GM19455 (cell line): ENCODE measurements at regions not wholly inside any gene's neighbourhood (a gene's known extent, or its start where the extent isn't known, plus 50 kb on each side); places are given as distances from the start of the nearest gene placed in this dataset.
"Not testable (repeated sequence)": the region's sequence is repeated elsewhere in the genome, so short reads cannot be mapped to it uniquely, and the experiment has no call there.

Source experiments
- ATAC-seq: cut with Tn5 transposase; IDR thresholded peaks from one replicate; pipeline ENCODE4 v1.9.1; 2021; ENCODE audit not compliant: unreplicated experiment

DNA sequence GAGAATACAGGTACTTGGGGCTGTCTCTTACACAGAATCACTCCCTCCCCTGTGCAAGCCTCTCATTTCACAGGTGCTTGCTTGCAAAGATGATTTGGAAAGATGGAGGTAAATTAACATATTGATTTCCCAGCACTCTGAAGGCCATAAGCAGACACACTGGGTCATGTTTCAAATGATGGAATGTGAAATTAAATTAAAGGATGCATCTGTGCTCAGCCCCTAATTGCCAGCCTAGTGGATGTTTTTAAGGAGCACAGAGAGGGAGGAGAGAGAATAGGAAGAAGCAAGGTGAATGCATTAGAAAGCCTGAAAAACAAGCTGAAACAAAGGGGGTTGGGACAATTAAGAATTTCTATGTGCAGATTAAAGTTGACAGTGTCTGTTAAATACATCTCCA is 96.1 kb upstream of the GRIP1 start:
- ATAC-seq: no peak

DNA sequence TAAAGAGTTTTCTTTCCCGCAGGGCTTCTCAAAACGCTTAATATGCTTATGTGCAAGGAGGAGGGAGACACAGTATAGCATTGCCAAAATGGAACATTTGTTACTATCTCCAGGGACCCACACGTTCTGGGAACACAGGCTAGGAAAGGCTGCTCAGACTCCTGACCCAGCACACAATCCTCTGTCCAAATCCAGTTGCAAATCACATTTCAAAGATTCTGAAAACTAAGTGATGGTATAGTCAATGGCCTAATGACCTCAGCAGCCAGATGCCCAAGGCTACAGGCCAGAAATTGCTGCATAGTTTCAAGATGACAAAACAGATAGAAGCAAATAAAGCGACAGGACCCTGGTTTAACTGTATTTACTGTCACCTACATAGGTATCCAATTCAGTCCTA is 97.0 kb upstream of the GRIP1 start:
- no peak for ATAC-seq

DNA sequence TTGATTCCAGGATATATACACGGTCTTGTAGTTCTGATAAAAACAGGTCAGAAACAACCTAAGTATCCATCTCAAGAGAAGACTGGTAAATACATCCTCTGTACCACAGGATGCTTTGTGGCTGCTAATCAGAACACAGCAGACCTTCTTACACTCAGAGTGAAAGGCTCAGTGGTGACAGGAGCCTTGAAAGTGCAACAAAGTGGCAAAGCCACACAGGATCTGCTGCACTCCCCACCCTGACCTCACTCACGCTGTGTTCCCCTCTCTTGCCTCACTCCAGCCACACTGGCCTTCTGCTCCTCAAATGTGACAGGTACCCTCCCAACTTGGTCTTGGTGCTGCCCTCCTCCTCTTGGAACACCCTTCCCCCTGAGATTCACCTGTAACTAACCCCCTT is 98.1 kb upstream of the GRIP1 start:
- peak; percentile 82 for ATAC-seq

DNA sequence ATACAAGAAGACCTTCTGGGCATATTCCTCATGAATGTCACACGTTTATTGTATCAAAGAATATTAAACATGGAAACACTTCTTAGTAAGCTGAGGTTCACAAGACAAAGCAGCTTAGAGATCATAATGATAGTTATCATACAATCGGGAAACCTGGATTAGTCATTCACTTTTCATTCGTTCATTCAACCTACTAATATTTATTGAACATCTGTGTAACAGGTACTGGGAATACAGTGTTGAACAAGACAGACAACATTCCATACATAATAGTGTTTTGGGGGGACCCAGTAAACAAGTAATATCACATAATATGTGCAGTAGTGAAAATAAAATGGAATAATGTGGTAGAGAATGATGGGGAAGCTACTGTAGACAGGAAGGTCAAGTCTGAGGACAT is 100.6 kb upstream of the GRIP1 start:
- no peak for ATAC-seq

DNA sequence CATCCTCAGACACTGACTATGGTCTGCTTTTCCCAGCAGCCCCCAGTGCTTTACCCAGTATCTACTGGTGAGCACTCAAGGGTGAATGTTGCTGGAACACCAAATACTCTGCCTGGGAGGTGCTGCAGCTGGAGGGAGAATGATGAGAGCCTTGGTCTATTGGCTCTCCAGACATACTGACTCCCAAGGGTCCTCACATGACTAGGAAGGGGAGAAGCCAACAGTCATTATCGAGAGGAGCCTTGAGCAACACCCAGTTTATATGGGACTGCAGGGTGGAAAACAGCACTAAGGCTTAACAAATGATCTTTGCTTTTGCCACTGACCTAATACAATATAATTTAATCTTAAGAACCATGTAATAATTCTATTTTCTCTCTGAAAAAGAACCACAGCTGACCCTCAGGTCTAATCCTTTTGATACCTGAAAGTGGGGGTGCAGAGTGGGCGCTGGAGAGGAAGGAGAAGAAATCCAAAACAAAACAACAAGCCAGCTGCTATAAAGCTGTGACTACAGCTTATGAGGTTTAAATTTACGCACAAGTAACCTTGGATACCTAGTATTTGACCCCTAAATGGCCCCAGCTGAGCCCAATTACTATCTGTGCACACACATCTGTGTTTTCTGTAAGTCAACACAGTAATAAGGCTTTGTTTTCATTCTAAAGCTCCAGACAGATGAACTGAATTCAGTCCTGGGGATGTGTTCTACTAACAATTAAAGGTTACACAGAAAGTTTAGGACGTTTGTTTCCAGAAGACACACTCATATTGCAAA is 107.8 kb upstream of the GRIP1 start:
- ATAC-seq: no peak

DNA sequence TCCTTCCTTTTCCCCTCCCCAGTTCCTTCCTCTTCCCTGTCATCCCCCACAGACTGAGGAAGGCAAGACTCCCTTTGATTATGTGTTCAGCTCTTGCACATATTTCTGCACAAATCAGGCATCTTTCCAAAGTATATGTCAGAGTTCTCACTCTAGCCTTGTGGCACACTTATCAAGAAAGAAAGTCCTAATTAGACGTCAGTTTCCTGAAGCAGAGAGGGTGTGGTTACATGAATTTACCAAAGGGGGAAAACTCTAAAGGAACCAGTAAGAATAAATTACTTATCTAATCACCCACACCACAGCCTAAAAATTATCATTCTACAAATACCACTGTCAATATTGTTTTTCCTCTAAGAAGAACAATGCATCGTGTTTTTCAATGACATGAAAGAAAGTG is 120.7 kb upstream of the GRIP1 start:
- ATAC-seq: no peak

DNA sequence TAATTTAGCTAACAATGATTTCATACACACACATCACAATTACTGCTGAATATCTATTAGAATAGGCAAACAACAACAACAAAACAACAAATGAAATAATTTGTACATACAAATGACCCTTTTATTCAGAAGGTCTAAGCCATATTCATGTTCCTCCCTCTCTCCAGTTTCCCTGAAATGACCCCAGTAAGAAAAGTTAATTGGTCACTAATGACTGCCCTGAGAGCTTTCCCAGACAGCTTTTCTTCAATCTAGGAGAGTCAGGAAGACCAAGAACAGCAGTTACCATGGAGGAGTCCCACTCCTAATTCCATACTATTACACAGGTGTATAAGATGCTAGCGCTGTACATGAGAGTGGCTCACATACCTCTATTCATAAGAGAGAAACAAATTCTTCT is 121.2 kb upstream of the GRIP1 start:
- no peak for ATAC-seq

DNA sequence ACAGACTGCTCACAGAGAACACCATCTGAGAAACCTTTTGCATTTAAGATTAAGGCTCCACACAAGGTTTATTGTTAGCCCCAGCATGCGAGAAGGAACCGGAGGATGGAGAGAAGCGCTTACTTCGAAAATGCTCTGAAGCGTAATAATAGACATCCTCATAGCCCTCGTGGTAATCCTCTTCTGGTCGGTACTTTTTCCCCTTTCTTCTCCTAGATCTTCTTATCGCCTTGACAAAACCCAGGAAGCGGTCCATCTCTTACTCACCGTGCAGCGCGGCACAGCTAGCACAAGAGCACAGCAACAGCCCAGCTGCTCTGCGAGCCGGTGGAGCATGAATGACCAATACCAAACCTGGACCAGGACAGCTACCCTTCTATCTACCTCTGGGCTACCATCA is 125.1 kb upstream of the GRIP1 start:
- ATAC-seq: no peak

DNA sequence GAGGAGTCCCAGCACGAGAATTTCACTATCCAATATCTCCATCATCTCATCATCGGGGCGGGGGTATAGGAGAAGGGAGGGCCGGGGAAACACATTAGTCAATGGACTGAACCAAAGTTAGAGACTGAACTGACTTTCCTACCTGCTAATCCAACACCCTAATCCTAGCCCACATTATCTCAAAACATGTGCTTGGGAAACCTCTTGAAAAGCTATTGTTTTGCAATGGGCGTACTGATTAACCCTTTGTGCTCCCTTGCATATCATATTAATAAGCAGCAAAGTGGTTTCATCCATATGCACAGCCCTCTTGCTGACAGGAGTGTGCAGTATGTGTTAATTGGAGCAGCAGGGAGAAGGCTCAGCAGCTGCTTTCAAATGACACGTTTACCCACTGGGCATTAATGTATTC is 125.7 kb upstream of the GRIP1 start:
- no peak for ATAC-seq

DNA sequence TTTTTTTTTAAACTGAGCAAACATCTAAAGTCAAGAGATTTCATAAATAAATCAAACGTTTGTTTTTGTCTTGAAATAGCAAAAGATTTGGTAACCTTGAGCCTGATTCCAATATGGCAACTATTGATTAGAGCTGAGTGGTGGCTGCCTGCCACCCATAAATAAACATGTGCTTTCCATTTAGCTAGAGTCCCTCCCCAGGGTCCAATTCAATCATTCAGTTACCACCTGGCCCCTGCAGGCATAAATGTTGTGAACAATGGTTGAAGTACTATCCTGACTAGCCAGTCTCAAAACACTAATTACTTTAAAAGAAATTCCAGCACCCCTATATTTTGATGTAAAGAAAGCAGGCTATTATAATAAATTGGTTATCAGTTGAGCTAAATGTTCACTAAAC is 129.7 kb upstream of the GRIP1 start:
- ATAC-seq: no peak

DNA sequence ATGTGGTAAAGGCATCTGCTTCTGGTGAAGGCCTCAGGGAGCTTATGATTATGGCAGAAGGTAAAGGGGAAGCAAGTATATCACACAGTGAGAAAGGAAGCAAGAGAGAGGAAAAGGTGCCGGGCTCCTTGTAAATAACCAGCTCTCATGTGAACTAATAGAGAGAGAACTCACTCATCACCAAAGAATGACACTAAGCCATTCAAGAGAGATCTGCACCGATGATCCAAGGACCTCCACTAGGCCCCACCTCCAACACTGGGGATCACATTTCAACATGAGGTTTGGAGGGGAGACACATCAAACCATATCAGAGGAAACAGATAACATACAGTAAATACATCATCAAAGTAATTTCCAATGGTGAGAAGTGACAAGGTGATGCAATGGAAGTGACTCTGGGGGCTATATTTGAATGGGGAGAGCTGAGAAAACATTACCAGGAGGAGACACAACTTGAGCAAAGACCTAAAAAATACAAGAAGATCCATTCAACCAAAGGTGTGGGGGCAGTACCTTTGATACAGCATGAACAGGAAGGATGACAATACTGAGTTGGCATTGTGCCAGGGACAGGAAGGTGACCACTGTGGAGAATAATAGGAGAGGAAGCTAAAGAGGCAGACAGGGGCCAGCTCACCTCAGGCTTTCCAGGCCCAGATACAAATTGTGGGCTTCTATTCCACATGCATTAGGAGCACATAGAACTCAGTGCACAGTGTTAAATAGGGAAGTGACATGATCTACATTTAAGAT is 134.4 kb upstream of the GRIP1 start:
- ATAC-seq: no peak

DNA sequence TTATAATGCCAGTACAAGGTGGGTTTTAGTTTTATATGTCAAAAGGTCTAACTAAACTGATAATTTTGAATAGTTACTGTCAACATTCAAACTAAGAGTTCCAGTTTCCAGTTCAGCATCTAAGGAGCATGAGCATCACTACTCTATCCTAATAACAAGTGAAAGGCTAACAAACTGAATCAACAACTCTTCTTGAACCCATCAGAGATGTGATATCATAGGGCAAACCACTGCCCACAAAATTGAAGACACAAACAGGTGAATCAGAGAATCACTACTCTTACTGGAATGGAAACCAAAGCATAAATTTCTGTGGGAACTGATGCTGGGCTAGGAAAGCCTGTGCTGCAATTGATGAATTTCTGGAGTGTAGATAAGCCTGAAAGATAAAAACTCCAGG is 140.7 kb upstream of the GRIP1 start:
- ATAC-seq: no peak

DNA sequence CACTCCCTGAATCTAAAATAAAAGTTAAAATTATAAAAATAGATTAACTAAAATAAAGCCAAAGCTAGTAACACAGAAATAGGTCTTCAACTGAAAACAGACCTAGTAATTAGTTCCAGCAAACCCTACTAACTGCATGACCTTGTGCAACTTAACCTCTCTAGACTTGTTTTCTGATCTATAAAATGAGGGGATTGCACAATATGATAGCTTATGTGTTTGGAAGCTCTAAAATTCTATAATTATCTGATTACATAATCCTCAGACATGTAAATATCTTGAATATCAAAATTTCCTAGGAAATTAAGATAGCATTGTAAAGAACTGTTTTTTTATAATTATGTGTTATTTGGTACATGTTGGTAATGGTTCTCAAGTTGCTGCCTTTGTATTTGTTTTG is 144.1 kb upstream of the GRIP1 start:
- no peak for ATAC-seq

DNA sequence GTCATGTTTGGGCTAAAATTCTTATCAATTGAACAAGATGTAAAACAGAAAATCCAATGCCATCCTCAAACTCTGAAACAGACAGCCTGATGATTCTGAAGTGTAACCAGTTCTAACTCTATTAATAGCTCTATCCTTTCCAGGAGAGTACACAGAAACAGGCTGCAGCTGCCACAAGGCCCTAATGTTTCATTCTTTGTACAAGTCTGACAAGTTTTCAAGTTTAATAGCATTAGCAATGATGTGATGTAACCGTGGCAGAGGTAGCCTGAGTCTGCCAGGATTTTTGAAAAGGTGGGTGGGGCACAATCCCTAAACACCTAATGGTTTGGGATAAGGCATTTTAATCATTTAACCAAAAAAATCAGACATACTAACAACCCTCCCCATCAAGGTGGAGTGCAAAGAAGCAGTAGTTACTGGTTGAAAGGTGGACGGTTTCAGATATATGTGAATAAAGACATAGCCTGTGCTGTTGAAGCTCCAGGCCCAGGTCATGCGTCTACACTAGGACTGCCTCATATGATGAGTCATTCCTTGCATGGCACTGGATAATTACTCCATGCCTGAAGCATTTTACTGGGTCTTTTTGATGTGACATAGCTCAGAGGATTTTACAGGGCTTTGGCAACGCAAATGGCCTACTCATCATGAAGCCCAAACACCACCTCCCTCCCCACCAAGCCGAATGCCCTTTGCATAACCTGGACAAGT is 145.1 kb upstream of the GRIP1 start:
- no peak for ATAC-seq

DNA sequence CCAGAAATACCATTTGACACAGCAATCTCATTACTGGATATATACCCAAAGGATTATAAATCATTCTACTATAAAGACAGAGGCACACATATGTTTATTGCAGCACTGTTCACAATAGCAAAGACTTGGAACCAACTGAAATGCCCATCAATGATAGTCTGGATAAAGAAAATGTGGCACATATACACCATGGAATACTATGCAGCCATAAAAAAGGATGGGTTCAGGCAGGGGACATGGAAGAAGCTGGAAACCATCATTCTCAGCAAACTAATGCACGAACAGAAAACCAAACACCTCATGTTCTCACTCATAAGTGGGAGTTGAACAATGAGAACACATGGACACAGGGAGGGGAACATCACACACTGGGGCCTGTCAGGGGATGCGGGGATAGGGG is 147.0 kb upstream of the GRIP1 start:
- ATAC-seq: not testable (repeated sequence)

DNA sequence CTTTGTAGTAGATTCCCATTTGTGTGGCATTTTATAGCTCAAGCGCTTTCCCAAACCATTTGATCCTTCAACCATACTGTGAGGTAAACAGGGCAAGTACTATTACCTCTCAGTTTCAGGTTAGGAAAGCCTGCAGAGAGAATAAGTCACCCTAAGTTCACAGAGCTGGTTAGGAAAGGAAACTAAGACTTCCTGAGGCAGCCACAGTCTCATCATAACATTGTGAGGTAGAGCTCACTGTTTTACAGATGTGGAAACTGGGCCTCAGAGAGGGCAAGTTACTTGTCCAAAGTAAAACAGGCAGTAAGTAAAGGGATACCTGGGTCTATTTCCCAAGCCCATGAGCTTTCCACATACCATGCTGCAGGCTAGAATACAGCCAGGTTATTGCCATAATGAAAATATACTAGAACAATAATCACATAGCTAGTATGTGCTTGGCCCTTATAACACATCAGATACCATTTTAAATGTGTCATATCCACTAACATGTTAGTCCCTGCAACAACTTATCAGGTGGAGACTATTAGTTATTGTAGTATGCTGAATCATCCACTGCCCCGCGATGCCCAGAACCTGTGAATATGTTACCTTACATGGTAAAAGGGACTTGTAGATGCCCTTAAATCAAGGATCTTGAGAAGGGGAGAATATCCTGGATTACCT is 150.9 kb upstream of the GRIP1 start:
- no peak for ATAC-seq

DNA sequence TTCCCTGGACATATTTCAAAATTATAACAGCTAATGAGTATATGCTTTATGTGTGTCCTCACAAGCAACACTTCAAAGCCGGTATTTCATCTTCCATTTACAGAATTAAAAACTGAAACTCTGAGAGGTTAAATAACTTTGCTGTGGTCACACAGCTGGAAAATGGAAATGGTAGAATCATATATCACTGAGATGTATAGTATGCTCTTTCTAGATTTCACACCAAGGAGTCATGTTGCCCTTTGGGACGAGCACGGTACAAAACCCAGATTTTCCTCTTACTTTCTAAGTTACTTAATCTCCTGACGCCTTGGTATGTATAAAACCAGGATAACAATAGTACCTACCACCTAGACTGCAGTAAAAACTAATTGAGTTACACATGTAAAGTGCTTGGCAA is 152.6 kb upstream of the GRIP1 start:
- ATAC-seq: no peak

DNA sequence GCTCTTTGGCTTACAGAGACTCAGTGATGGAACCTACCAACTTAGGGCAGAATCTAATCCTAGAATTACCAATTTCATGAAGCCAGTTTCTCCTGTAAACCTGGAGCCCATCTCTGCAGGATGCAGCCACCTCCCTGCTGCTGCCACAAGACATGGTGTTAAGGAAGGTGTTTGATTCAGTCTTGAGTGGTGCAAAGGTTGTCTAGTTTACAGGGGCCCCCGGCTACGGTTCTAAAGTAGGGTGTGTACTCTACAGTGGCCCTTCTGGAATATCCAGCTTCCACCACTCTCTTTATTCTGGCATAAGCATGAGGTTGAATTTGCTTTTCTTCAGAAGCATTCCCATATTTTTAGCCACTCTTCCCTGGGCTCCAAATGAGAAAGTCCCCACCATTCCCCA is 154.1 kb upstream of the GRIP1 start:
- no peak for ATAC-seq

DNA sequence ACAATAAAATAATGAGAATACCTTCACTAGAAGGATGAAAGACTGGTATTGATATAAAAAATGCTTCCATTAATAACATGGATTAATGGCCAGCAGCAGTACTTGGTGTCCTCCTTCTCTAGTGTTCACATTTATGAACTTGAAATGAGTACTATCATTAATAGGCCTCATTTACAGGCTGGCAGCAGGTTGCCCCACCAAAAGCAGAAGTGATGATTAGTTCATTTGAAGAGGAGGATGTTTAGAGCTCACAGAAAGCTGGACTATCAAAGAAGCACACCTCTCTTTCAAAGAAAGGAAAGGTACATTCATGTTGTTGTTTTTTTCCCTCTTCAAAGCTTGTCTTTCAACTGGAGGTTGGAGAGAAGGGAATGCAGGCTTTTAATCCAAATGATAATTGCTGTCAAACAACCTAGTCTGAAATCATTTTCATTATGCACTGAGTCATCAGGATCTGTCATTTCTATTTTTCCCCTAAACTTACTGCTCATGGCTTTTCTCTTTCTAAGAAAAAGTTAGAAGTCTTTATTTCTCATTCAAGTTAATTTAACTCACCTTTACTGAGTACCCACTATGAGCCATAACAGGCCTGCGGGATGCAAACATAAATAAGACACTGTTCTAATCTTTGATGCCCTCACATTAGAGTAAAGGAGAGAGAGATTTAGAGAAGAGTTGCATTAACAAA is 157.9 kb upstream of the GRIP1 start:
- ATAC-seq: no peak

DNA sequence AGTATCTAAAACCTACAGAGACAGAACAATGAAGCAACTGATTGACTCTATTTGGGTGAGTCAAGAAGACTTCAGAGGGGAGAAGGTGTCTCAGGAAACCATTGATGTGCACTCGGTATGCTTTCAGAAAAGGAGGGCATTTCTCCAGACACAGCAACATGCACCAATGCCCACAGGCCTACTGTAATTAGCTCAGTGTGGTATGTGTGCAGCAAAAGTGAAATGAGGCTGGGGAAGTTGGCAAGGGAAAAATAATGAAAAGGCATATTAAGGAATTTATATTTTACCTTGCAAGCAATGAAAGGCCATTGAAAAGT is 158.4 kb upstream of the GRIP1 start:
- no peak for ATAC-seq

DNA sequence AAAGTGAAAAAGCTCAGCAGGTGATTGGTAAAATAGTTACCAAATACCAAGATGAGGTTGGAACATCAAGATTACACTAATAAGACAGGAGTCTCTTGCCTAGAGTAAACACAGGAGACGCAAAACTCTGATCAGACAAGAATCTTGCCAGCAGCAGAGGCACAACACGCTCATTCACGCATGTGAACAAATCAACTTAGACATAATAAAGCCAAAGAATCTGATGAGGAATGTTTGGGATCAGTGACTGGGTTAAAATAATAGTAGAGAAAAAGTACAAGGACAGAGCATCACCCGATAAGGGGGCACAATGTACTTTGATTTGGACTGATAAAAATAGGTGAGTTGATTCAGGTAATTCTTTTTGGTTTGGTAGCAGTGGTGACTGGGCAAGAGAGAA is 159.5 kb upstream of the GRIP1 start:
- no peak for ATAC-seq
